HG02938 (cell line): ENCODE measurements at regions not wholly inside any gene's neighbourhood (a gene's known extent, or its start where the extent isn't known, plus 50 kb on each side); places are given as distances from the start of the nearest gene placed in this dataset.
A peak's percentile ranks its signal among the peaks of the same experiment; 100 is the strongest.

Experiments
- ATAC-seq: cut with Tn5 transposase; IDR thresholded peaks from one replicate; pipeline ENCODE4 v1.9.1; 2021; ENCODE audit warnings: mild to moderate bottlenecking, moderate library complexity; ENCODE audit not compliant: unreplicated experiment

DNA sequence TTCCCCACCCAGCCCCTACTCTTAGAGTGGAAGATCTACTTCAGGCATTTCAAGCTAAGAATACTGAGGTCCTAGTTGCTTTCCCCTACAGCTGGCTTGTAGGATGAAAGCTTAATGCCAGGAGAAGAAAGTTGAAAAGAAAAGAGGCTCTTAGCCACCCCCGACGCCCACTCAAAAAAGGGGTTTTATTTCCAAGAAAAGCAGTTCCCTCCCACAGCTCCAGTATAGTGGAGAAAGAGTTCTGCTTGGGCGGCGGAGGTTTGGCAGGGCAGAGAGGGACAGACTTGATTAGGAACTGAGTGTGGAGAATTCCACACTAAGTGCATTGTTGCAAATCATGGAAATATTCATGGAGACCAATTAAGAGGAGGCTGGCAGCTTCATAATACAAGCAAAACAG is 470.9 kb downstream of the ETS1 start:
- no peak for ATAC-seq

DNA sequence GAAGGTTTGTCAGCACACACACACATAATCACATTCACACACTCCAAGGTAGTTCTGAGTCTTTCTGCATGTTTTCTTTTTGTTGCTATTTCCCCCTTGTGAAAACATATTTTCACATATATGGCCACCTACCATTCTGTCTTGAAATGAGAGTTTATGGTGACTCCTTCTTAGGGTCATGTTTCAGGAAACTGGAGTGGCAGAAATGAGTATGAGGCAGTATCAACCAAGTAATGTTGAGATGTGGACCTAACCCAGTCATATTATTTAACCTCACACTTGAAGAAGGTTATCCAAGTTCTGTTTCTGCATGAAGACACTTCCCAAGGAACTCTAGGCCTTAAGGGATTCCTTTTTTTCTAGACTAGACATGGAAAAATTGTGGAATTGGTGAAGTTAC is 481.4 kb downstream of the ETS1 start:
- ATAC-seq, result no peak

DNA sequence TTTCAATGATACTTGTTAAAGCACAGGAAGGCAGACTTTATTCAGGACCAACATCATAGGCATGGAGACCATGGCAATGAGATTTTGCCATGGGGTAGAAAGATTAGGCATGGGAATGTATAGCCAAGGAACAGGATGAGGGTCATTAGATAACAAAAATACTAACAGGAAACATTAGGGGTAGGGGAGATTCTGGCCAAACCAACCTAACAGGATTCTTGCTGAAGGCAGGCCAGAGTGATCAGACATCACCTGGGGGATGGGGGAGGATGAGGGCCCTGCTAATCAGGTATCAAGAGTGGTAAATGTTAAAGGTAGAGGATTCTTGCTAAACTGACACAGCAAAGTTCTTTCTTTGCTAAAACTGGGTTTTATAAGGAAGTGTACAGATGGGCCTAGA is 481.8 kb downstream of the ETS1 start:
- no peak for ATAC-seq

DNA sequence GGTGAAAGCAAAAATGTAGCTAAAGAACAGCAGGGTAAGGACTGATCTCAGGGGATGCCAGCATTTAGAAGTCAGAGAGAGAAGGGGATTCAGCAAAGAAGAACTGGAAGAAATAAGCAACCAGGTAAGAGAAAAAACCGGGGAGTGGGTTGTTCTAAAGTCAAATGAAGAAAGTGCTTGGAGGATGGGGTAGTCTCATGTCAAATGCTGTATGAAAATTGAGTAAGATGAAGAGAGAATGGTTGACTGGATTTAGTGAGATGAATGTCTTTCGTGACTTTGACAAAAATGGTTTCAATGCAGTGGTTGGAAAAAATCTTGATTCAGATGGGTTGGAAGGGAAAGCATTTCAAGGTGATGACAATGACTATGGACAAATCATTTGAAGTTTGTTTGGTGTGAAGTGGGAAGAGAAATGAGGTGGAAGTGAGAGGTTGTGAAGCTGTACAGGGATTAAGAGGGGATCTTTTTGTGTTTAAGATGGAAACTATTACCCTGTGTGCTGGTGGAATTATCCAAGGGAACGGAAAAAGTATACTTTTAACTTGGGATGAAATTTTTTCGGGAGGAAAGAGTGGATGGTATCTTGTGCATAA is 484.0 kb downstream of the ETS1 start:
- ATAC-seq, result no peak

DNA sequence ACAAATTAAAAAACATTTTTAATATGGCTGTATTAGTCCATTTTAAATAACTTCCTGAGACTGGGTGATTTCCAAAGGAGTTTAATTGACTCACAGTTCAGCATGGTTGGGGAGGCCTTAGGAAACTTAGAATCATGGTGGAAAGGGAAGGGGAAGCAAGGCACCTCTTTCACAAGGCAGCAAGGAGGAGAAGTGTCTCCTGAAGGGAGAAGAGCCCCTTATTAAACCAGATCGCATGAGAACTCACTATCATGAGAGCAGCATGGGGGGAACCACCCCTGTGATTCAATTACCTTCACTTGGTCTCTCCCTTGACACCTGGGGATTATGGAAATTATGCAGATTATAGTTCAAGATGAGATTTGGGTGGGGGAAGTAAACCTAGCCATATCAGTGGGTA is 488.6 kb downstream of the ETS1 start:
- ATAC-seq, result no peak

DNA sequence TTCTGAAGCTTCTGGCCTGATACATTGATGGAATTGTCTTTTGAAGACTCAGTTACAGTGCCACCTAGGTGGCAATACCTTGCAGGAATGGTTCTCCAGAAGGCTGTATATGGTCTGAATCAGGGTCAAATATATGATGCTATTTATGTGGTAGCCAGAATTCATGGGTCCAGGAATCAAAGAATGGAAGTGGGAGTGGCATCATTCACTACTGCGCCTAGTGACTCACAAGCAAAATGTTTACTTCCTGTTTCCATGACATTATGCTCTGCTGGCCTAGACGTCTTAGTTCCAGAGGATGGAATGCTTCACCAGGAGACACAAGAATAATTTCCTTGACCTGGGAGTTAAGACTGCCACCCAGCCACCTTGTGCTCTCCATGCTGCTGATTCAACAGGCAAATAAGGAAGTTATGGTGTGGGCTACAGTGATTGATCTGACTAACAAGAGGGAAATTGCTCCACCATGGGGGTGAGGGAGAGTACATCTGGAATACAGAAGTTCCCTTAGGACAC is 491.8 kb downstream of the ETS1 start:
- ATAC-seq, result no peak

DNA sequence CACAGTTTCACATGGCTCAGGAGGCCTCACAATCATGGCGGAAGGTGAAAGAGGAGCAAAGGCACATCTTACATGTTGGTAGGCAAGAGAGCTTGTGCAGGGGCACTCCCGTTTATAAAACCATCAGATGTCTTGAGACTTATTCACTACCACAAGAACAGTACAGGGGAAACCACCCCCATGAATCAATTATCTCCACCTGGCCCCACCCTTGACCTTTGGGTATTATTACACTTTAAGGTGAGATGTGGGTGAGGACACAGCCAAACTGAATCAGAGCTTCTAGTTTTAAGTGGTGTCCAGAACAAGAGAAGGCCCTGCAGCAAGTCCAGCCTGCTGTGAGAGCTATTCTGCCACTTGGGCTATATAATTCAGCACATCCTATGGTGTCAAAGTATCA is 493.7 kb downstream of the ETS1 start:
- no peak for ATAC-seq

DNA sequence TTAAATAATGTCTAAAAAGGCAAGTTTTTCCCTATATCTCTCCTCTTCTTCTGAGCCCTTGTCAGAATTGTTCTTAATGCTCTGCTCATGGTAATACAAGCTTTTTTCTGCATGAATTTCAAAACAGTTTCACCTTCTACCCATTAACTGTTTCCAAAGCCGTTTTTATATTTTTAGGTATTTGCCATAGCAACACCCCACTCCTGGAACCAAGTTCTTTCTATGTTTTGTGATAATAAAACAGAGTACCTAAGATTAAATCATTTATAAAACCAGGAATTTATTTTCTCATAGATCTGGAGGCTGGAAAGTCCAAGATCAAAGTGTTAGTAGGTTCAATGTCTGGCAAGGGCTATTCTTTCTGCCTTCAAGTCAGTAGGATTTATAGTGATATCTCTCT is 497.4 kb downstream of the ETS1 start:
- no peak for ATAC-seq

DNA sequence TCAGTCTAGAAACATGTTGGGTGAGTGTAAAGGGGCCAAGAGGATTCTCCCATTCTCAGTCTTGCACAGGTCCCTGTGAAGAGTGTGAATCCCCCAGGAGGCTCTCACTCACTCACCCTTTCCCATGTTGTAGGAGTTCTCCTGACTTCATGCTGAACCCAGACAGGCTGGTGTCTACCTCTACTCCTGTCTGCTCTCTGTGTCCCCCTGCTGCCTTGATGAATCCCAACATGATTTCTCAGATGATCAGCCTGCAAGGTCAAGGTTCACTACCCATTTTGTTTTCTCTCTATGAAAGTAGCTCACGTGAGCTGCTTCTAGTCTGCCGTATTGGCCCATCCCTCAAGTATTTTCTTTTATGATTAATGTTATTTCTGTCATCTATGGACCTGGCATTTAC is 500.6 kb downstream of the ETS1 start:
- ATAC-seq, result no peak

DNA sequence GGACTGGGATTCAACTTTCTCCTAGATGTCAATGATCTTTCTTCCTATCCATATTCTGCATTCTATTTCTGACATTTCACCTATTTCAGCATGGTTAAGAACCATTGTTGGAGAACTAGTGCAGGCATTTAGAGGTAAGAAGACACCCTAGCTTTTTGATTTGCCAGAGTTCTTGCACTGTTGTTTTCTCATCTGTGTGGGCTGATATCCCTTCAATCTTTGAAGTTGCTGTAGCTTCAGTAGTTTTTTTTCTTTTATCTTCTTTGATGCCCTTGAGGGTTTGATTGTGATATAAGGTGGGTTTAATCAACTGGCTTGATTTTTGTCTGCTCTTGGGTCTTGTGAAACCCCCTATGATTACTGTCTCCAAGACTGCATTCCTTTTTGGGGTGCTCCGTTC is 502.1 kb downstream of the ETS1 start:
- ATAC-seq, result no peak

DNA sequence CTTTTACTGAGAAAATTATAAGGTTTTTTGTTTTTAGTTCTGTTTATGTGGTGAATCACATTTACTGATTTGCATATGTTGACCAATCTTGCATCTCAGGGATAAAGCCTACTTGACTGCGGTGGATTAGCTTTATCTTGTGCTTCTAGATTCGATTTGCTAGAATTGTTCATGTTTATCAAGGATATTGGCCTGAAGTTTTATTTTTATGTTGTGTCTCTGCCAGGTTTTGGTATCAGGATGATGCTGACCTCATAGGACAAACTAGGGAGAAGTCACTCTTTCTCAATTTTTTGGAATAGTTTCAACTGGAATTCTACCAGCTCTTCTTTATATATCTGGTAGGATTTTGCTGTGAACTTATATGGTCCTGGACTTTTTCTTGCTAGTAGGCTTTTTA is 504.8 kb downstream of the ETS1 start:
- ATAC-seq, result no peak

DNA sequence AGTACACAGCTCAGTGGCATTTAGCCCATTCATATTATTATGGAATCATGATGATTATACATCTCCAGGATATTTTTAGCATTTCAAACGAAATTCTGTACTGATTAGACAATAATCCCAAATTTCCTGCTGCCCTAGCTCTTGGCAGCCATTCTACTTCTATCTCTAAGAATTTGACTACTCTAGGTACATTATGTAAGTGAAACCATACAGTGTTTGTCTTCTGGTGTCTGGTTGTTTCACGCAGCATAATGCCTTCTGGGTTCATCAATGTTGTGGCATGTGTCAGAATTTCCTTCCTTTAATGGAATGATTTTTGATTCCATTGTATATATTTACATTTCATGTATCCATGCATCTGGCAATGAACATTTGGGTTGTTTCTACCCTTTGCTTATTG is 517.7 kb downstream of the ETS1 start:
- no peak for ATAC-seq

DNA sequence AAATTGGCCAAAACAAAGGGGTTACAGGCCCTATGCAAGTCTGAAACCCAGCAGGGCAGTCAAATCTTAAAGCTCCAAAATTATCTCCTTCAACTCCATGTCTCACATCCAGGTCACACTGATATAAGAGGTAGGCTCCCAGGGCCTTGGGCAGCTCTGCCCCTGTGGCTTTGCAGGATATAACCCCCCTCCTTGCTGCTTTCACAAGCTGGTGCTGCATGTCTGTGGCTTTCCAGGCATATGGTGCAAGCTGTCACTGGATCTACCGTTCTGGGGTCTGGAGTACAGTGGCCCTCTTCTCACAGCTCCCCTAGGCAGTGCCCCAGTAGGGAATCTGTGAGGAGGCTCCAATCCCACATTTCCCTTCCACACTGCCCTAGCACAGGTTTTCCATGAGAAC is 519.6 kb downstream of the ETS1 start:
- no peak for ATAC-seq

DNA sequence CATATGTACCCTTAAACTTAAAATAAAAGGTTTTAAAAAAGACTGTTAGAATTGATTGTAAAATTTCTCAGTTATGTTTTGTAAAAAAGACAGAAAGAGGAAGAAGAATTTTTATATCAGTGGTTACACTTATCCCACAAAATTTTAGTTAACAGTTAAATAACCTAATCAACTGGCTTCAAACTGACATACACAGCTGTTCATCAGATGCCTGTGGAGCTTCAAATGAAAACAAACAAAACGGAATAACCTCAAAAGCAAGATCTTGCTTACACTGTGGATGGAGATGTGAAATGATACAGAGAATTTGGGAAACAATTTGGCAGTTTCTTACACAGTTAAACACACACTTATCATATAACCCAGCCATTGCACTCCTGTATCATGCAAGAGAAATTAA is 521.0 kb downstream of the ETS1 start:
- no peak for ATAC-seq

DNA sequence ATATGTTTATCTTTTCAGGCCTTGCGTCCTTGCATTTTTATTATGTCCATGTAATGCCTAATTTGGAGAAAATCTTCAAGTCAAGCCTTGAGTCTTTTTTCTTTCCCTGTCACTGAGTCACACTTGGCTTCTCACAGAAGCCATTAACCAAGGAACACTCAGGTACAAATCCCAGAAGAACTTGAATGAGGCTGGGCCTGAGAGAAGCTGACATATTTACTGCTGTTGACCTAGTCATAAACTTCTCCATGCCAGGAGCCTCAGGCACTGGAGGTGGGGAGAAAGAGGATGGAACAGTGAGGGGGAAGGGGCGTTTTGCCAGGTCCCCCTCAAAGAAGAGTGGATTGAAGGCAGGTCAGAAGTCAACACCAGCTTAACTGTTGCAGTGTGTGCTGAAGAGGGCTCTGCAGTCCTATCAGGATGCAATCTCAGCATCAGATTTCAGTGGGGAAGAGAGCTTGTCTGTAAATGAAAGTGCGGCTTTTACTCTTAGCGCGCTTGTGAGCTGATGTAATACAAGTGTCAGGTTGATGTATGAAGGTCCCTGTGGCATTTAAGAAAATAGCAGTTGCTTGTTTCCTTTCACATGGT is 526.0 kb downstream of the ETS1 start:
- no peak for ATAC-seq

DNA sequence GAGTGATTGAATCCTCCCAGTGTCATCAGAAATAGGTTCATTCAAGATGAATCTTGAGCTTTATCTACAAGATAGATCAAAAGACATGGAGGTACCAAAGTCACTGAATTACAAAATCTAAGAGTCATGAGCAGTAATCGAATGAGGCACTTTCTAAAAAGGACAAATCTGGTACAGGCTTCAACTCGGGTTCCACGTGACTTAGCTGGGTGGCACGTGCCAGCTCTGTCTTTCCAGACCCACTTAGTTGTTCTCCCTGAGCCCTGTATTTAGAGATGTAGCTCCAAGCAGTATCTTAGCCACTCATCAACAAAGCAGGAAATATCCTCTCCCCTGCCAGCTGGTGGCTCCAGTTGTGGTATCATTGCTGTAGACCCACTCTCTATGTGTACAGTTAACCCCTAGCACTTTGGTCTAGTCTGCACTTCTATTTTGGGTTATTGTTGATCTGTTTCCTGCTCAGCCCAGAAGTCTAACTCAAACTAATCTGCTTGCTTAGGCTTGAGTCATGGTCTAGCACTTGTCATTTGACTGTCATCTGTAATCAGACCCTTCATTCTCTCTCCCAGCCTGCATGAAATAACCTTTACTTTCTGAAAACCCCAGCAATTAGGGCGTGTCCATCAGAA is 528.7 kb downstream of the ETS1 start:
- ATAC-seq, result no peak

DNA sequence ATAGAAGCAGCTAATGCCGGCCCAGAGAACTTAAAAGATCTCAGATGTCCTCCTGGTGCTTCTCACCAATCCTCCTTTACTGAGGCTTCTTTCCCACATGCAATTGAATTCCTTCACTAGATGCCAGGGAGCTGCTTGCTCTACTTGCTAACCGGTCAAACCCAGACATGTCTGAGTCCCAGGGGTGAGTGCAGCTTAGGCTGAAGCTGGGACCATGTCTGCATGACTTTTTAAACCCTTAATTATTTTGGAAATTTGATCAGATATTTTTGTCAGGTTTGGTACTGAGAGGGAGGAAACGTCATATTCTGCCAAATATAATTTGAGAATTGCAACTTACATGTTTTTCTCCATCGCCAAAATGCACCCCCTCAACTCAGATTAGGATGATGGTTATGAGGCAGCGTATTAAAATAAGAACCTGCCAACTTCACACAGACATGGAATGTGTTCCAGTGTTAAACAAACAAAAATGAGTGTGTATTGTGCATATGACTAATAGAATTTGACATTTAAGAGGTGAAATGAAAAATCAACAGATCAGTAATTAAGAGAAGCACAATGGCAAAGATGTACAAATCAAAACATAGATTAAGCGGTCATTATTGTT is 529.5 kb downstream of the ETS1 start:
- ATAC-seq, result no peak

DNA sequence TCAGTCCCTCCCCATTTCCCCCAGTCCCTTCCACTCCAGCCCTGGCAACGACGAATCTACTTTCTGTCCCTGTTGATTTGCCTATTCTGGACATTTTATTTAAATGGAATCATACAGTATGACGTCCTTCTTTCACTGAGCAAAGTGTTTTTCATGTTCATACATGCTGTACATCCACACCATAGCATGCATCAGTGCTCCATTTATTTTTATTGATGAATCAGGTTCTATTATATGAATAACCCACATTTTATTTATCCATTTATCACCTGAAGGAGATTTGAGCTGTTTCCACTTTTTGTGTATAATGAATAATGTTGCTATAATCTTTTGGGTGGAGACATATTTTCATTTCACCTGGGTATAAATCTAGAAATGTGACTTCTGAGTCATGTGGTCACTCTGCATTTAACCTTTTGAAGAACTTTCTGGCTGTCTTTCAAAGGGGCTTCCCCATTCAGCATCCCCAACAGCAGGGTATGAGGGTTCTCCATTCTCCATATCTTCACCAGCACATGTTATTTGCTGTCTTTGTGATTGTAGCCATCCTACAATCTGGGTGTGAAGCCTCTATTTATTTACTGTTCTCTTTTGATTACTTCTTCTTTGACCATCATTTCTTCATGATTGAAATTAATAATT is 531.7 kb downstream of the ETS1 start:
- ATAC-seq, result no peak

DNA sequence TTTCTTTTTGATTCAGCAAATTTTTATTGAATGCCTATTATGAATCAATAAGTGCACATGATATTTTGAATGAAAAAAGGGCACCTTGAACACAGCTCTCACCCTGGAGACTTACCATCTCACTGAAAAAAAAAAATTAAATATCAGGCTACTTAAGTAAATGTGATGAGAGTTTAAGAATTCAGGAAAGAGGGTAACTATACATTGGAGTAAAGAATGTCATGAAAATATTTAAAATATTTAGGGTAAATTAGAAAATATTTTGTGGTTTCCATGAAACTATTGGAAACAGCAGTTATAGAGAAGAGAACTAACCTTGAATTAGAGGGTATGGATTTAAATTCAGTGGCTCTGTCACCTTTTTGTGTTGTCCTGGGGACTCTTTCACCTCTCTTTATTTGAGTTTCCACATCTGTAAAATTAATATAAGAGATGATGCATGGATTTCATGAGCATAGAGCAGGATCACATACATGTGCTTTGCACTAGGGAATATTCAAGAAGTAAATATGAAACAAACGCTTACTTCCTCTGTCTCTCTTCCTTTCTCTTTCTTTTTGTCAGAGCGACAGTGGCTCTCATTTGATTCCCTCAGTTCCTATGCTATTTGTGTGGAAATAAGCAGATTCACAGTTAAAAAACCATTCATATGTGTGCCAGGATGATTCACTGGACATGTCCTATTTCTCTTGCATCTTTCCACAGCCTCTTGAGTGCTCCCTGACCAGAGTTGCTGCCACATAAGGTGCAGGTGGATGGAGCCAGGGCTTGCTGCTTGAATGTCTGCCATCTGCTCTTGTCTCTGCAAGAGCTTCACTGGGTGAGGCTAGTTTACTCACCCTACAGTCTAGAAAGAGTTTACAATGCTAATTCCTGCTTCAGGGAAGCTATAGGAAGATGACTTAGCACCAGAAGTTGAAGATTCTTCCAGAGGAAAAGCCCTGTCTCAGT is 533.1 kb downstream of the ETS1 start:
- peak; percentile 69 for ATAC-seq

DNA sequence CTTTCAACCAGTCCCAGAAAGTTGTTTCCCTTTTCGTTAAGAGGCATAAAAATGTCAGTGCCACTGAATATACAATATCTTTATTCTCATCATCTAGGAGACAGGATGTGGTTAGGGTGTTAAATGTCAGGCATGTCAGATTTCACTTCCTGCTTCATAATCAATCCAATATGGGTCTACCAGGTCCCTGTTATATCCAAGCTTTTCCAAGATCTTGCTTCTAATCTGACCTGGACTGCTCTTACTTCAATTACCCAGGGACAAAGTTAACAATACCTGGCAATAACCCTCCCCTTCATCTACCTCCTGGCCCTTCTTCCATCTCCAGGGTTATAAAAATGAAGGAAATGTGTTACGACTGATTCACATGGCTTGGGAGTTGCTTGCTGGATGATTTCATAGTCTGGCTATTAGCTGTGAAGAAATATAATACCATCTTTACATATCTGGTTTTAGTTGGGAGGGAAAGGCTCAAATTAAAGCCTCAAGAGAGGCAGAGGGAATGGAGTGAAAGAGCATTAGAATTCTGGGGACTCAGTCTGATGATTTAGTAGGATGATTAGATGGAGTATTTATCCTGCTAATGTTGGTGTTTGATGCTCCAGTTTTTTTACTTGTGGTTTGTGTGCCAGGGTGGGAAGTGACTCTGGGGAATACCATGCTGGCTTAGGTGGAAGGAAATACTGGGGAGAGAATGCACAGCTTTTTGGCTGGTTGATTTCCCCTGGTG is 534.3 kb downstream of the ETS1 start:
- ATAC-seq, result peak; percentile 53
